GM19463 (cell line): ENCODE measurements at regions not wholly inside any gene's neighbourhood (a gene's known extent, or its start where the extent isn't known, plus 50 kb on each side); places are given as distances from the start of the nearest gene placed in this dataset.

ENCODE experiments used
- ATAC-seq: cut with Tn5 transposase; IDR thresholded peaks from one replicate; pipeline ENCODE4 v1.9.1; 2021; ENCODE audit warnings: mild to moderate bottlenecking, moderate library complexity; ENCODE audit not compliant: unreplicated experiment

DNA sequence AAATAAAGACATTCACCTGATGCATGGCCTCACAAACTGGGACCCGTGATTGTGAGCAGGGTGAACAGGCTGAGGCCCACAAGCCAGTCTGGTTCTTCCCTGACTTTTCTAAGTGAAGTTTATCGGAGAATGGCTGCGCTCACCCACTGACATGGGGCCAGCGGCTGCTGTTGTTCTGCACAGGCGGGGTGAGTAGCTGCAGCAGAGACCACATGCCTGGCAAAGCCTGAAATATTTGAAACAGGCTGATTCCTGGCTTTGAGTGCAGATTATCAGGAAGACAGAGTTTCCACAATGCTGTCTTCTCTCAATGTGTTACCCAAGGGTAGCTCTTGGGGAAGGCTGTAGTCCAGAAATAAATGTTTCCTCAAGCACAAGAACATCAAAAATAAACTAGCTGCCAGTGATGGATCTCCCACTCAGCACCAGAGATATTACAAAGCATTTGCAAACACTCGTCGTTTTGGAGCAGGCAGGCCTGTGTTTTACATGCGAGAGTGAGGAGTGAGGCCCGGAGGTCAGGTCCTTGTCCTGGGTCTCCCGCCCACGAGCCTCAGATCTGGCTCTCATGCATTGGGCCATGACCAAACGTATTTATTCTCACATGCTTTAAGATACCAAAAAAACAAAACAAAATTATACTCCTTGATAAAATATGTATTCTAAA, 647.1 kb downstream of the GALR1 start:
- no peak for ATAC-seq

- ATAC-seq = no peak
Measured at GRCh38 chr18:77897606-77898005, 648.0 kb downstream of the GALR1 start.

DNA sequence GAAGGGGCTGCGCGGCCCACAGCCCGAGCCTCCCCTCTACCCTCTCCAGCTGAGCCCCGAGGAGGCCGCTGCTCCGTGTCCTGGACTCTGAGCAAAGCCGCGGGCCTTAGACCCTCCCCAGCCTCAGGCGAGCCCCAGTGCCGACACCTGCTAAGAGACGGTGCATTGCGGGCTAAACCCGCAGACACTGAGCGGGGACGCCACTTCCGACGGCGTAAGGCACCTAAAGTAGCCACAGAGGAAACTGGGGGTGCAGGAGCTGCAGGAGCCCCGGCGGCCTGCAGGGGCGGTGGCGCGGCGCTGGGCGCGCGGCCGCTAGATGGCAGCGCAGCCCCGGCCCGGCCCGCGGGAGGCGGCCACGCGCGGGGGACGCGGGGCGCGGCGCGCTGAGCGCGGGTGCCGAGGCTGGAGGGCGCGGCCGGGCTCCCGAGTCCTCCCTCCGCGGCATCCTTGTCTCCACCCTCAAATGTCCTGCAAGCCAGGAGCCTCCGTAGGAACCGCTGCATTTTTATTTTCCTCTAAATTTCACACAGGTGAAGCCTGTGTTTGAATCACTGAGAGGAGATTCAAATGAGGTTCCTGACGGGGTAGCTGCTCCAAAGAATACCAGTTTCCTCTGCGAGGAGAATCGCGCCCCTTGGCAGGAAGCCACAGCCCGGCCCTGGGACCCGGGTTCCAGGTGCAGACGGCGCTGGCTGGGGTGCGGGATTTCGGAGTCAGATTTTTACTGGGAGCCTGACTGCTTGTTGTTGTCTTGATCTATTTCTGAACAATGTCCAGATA, 650.5 kb downstream of the GALR1 start:
- ATAC-seq = peak; percentile 100

DNA sequence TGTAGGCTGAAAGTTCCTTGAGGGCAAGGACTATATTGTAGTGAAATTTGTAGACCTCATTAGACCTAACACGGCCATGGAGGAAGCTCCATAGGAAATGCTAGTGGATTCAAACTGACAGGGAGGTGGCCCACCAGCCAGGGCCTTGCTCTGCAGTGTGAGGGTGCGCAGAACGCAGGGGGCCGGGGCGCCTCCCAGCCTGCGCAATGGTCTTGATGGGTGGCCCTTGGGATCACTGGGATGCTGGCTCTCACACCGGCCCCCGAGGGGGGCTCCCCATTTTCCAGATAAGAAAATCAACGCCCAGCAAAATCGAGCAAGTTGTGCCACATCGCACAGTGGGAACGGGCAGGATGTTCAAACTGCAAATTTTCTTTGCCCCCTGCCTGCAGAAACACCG, 655.4 kb downstream of the GALR1 start:
- ATAC-seq = no peak

DNA sequence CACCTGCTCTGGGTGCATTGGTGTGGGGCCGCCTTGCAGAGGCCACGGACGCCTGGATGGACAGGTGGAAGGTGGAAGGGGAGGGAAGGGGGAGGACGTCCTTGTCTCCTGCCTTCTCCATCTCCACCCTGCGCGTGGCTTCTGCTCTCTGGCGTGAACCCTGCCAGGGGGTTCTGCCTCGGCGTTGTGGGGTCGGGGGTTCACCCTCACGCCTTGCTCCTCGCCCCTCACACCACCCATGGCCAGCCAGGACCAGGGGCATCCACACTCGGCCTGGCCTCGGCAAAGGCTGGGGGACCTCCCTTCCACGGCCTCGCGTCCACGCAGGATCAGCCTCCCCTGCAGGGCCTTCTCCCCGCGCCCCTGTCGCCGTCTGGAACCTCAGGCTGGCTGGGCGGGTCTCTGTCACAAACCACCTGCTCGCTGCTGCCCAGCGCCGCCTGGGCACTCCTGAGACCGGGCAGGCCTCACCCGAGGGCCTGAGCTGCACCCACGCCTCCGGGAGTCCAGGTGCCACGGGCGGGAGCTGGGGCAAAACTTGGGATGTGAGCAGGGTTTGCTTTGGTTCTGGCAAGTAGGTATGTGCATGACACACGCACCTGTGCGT, 655.9 kb downstream of the GALR1 start:
- no peak for ATAC-seq

GRCh38 chr18:77906103-77906892, 656.6 kb downstream of the GALR1 start:
- ATAC-seq = no peak

DNA sequence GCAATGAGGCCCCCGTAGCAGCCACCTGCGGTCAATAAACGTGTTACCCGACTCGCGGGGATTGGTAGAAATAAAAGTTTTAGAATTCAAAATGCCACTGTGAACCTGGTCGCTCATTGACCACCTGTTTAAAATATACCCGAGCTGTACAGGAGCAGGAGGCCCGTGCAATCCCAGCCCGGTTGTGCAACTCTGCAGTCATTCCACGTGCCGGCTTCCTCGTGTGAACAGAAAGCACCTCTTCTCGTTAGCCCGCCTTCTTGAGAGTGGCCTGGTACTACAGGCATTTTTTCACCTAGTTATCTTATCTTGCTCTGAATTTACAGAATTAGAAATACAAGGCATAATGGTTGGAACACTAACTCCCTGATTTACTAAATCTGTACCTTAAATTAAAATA, 660.7 kb downstream of the GALR1 start:
- ATAC-seq = no peak

DNA sequence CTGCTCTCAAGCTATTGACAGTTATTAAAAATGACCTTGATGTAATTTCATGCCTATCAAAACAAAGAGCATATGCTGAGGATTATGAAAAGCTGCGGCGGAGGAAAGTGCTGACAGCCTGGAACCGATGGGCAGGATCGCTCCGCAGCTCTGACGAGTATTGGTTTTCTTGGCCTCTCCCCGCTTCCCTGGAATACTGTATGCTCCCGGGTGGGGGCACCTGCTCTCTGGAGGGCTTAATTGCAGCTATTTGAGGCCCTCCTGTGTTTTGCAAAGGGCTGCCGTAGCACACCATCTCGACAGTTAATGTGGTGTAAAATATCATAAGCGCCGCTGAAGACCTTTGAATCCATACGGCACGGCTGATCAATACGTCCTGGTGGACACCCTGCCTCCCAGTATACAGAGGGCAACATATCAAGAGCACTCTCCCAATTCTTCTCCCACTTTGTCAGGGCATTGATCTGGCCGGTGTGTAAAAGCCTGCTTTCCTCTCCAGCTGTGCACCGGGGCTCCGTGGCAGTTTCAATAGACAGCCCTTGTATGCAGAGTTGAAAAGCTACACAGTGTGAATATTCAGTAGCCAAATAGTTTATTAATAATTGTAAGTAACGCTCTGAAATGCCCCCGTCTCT, 662.4 kb downstream of the GALR1 start:
- no peak for ATAC-seq

DNA sequence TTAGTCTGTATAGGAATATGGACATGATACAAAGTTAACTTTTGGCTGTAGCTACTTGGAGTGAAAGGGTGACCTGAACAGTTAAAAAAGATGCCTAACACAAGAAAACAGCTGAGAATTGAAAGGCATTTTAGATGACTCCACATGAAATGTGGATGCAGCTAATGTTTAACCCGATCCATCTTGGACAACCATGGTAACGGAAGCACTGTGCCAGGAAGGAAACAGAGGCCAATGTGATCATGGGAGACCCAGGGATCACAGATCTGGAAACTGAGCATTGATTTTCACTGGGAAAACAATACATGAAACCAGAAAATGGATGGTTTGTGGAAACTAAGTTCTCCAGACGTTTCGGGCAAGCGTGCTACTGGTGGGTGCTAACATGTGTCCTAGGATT, 669.1 kb downstream of the GALR1 start:
- no peak for ATAC-seq

DNA sequence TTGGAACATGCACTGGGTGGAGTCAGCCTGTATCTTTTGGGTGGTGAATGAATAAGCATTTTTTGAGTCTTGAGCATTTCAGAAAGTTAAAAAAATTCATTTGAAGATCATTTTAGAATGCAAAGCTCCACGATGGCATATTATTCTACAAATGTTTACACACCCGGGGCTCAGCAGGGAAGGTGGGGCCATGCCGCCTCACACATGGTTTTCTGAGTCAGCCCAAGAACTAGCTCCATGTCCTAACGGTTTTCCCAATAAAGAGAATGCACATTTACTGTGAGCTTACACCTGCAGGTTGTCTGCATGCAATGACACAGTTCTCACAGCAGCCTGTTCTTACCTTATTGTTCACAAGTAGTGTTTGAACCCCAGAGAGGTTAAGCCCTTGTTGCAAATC, 670.3 kb downstream of the GALR1 start:
- ATAC-seq = no peak

DNA sequence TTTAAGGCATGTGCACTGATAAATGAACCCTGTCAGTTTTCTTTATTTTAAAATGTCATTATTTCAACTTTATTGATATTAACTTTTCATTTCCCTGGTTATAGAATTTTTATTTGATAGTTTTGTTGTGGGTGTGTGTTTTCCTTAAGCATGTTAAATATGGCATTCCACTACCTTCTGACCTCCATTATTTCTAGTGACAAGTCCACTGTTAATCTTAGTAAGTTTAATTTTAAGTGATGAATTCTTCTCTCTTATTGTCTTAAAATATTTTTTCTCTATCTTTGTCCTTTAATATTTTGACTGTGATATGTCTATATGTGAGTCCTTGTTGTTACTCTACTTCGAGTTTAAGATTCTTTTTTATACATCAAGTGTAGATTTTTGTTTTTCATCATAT, 685.7 kb downstream of the GALR1 start:
- ATAC-seq = no peak

DNA sequence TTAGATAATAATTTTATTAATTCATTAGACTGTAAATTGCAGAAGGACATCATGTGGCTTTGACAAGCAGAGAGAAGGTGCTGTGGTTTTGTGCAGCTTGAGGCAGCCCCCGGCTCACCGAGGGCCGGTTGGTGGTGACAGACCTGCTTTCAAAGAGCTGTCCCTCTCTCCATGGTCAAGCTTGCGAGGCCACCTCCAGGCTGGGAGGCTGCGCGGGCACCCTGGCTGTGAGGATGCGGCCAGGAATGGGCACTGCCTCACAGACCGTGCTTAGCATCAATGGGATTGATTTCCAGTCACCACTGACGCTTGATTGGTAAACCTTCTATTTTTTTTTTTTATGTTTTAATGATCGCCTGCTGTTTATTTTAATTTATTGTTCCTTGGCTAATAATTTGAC, 690.9 kb downstream of the GALR1 start:
- ATAC-seq = no peak

DNA sequence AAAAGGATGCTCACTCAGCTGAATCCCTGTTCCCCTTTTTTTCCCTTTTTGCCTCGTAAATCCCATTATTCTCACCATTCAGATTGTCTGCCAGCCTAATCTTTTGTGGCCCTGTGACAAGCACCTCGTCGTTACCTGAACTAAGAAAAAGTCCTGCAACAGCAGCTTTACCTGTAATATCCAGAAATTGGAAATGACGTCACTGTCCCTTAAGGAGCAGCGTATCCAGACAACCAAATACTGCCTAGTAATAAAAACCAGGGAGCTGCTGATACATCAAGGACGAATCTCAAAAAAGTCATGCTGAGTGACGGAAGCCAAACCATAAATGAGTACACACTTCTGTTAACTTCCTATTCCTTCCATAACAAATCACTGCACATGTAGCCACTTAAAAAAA, 694.9 kb downstream of the GALR1 start:
- no peak for ATAC-seq

DNA sequence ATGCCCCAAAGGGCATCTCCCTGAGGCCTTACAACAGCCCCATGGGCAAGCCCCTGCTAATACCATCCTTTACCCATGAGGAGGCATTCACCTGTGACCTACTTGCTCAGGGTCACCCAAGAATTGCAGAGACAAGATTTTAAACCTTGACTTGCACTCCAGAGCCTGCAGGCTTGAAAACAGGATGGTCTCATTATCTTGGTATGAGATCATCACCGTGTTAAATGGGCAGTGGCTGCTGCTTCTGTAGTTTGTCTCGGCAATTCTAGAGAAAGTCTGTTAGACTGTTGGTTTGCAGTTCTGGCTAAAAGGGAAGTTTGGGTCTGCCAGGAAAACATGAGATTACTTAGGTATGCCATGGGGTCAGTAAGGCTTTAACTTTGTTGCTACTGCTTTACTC, 698.9 kb downstream of the GALR1 start:
- ATAC-seq = no peak

DNA sequence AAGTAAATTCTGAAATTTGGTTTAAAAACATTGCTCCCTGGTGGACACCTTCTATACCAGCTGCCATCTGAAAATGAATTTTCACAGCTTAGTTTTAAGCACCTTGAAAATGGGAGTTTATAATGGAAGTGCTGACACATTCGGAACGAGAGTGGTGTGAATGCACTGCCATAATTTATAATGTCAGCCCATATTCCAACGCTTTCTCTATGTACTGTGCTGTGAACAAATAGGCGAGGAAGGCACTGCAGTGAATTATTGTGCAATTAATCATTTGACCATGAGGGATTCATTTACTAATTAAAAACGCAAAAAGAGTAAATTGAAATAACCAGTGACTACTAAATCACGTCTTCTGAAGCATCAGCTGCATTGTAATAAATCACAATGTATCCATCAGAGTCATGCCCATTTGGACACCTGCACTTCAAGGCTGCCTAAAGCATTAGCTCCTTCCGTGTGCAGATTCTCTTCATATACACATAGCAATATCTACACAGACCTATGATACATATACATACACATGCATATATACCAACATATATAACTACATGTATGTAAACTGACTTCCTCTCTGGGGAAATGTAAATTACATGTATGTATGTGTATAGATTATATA, 699.8 kb downstream of the GALR1 start:
- no peak for ATAC-seq

DNA sequence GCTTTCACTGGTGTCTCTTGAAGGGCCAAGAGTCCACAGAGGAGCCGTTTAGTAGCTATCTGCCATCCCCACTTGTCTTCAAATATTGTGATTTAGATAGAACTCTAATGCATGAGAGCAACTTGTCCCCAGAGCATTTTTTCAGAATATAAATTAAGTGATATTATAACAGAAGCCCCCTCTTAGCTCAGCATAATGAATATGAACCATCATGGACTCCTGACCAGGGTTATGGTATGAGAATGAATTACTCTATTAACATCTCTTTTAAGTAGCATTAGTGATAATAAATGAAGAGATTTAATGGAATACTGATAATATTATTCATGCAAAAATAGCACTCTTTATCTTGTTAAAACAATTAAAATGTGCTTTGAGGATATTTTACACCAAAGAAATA, 709.6 kb downstream of the GALR1 start:
- no peak for ATAC-seq

GRCh38 chr18:77960791-77961410, 711.3 kb downstream of the GALR1 start:
- no peak for ATAC-seq

DNA sequence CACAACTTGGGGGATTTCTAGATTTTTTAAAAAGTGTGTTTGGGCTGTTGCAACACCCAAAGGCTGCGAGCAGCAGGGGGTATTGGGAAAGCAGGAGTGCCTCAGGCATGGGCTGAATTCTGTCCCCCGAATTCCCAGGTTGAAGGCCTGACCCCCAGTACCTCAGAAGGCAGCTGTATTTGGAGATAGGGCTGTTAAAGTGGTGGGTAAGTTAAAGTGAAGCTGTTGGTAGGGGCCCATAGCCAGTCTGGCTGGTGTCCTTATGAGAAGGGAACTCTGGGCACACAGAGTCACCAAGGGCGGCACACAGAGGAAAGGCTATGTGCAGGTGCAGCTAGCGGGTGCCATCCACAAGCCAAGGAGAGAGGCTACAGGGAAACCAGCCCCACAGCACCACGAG, 717.4 kb downstream of the GALR1 start:
- no peak for ATAC-seq

DNA sequence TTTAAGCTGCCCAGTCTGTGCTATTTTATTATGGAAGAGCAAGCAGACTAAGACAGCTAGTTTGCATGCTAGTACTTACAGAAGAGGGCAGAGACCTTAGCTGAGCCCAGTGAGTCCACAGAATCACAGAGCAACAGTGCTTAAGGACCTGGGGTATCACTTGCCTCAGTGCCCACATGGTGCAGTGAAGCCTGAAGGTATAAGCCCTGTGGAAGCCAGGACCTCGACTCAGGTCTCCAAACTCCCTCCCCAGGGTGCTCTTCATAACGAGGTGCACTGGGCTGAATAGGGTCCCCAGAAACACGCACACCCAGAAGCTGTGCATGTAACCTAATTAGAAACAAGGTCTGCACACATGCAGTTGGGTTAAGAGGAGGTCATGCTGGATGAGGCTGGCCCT, 718.1 kb downstream of the GALR1 start:
- no peak for ATAC-seq

- no peak for ATAC-seq
Measured at GRCh38 chr18:77969972-77970371, 720.3 kb downstream of the GALR1 start.
